GM23338 (cell line): ENCODE measurements at regions not wholly inside any gene's neighbourhood (a gene's known extent, or its start where the extent isn't known, plus 50 kb on each side); places are given as distances from the start of the nearest gene placed in this dataset.

Experiments used
- ATAC-seq: fragments of 200-7000 bp; cut with Tn5 transposase; 3 replicates; pipeline ENCODE4 v1.9.1; 2020
- DNase-seq: peaks from one replicate; pipeline ENCODE4 v3.0.0-alpha.2; 2015; ENCODE audit warnings: low spot score
- H2AFZ ChIP-seq: fragments of 200-600 bp; sonication (generic); 2 replicates; pipeline ENCODE4 v1.8.0; 2016; ENCODE audit warnings: antibody characterized with exemption, mild to moderate bottlenecking, moderate library complexity
- H3F3A ChIP-seq: fragments of 200-600 bp; sonication (generic); replicated peaks from 2 replicates; pipeline ENCODE4 v1.8.0; 2017; ENCODE audit warnings: antibody characterized with exemption, mixed run types, low read depth
- H3K27ac ChIP-seq: fragments of 200-600 bp; sonication (generic); 2 replicates; pipeline ENCODE4 v1.6.1; 2016; ENCODE audit warnings: low read depth
- H3K27me3 ChIP-seq: fragments of 200-600 bp; sonication (generic); 2 replicates; pipeline ENCODE4 v1.8.0; 2016; ENCODE audit warnings: mild to moderate bottlenecking, mixed run types, moderate library complexity; ENCODE audit not compliant: insufficient read depth
- H3K36me3 ChIP-seq: fragments of 200-600 bp; sonication (generic); 2 replicates; pipeline ENCODE4 v1.8.0; 2016; ENCODE audit warnings: mild to moderate bottlenecking; ENCODE audit not compliant: insufficient read depth
- H3K4me1 ChIP-seq: fragments of 200-600 bp; sonication (generic); 2 replicates; pipeline ENCODE4 v1.8.0; 2016; ENCODE audit warnings: mild to moderate bottlenecking, moderate library complexity; ENCODE audit not compliant: insufficient read depth
- H3K4me2 ChIP-seq: fragments of 200-600 bp; sonication (generic); 2 replicates; pipeline ENCODE4 v1.7.1; 2017; ENCODE audit warnings: mixed run types
- H3K4me3 ChIP-seq: fragments of 200-600 bp; sonication (generic); 2 replicates; pipeline ENCODE4 v1.6.1; 2016; ENCODE audit warnings: mixed run types
- H3K79me2 ChIP-seq: fragments of 200-600 bp; sonication (generic); replicated peaks from 2 replicates; pipeline ENCODE4 v1.8.0; 2017; ENCODE audit warnings: mild to moderate bottlenecking; ENCODE audit not compliant: insufficient read depth
- H3K9me2 ChIP-seq: fragments of 200-600 bp; sonication (generic); 2 replicates; pipeline ENCODE4 v1.8.0; 2017; ENCODE audit not compliant: insufficient read depth
- H4K20me1 ChIP-seq: fragments of 200-600 bp; sonication (generic); replicated peaks from 2 replicates; pipeline ENCODE4 v1.8.0; 2017; ENCODE audit warnings: mild to moderate bottlenecking; ENCODE audit not compliant: insufficient read depth
- H3K27ac Mint-ChIP-seq: 2 replicates; pipeline ENCODE4 v1.8.0; 2020; ENCODE audit warnings: inconsistent platforms, mild to moderate bottlenecking, moderate library complexity, mixed read lengths
- H3K27me3 Mint-ChIP-seq: 3 replicates; pipeline ENCODE4 v1.8.0; 2022; ENCODE audit warnings: low read depth, mild to moderate bottlenecking, moderate library complexity, mixed read lengths, inconsistent platforms; ENCODE audit not compliant: insufficient read depth, poor library complexity
- H3K36me3 Mint-ChIP-seq: 3 replicates; pipeline ENCODE4 v1.8.0; 2021; ENCODE audit warnings: low read depth, mild to moderate bottlenecking, inconsistent platforms, moderate library complexity, mixed read lengths
- H3K4me1 Mint-ChIP-seq: 3 replicates; pipeline ENCODE4 v1.8.0; 2020; ENCODE audit warnings: mild to moderate bottlenecking, inconsistent platforms, mixed read lengths
- H3K4me3 Mint-ChIP-seq: 3 replicates; pipeline ENCODE4 v1.8.0; 2021; ENCODE audit warnings: moderate library complexity, mild to moderate bottlenecking, inconsistent platforms, mixed read lengths
- H3K9me3 Mint-ChIP-seq: 3 replicates; pipeline ENCODE4 v1.8.0; 2020; ENCODE audit warnings: moderate library complexity, mild to moderate bottlenecking, inconsistent platforms, mixed read lengths
- CREB1 ChIP-seq: fragments of 250-450 bp; sonication (Bioruptor Pico); IDR thresholded peaks from 2 replicates; pipeline ENCODE4 v1.5.0; 2020; ENCODE audit warnings: low read depth, mild to moderate bottlenecking, moderate library complexity
- CTCF ChIP-seq, 2 experiments: fragments of 200-600 bp in 1 of 2; sonication (generic) in 1 of 2; conservative IDR thresholded peaks; 2 replicates each; pipeline versions ENCODE4 v1.5.1 to v1.6.1; 2016 to 2017; ENCODE audit warnings: antibody characterized with exemption in 2 of 2, low read depth in 2 of 2, mild to moderate bottlenecking in 2 of 2, moderate library complexity in 1 of 2
- ETS1 ChIP-seq: IDR thresholded peaks from 2 replicates; pipeline ENCODE4 v1.6.1; 2016; ENCODE audit warnings: antibody characterized with exemption
- EZH2 ChIP-seq: fragments of 200-600 bp; sonication (generic); IDR thresholded peaks from one replicate; pipeline ENCODE4 v1.8.0; 2017; ENCODE audit warnings: antibody characterized with exemption, mild to moderate bottlenecking, low read depth; ENCODE audit not compliant: unreplicated experiment
- EZH2phosphoT487 ChIP-seq: fragments of 200-600 bp; sonication (generic); IDR thresholded peaks from one replicate; pipeline ENCODE4 v1.8.1; 2018; ENCODE audit warnings: antibody characterized with exemption; ENCODE audit not compliant: unreplicated experiment
- JUNB ChIP-seq: IDR thresholded peaks from one replicate; pipeline ENCODE4 v1.6.1; 2016; ENCODE audit warnings: antibody characterized with exemption; ENCODE audit not compliant: unreplicated experiment
- NANOG ChIP-seq: IDR thresholded peaks from 2 replicates; pipeline ENCODE4 v1.6.1; 2016; ENCODE audit warnings: antibody characterized with exemption, borderline replicate concordance
- POLR2AphosphoS5 ChIP-seq: IDR thresholded peaks from 2 replicates; pipeline ENCODE4 v1.6.1; 2016; ENCODE audit warnings: antibody characterized with exemption, low read depth
- REST ChIP-seq: IDR thresholded peaks from one replicate; pipeline ENCODE4 v1.6.1; 2018; ENCODE audit warnings: antibody characterized with exemption; ENCODE audit not compliant: unreplicated experiment
- STAT1 ChIP-seq: IDR thresholded peaks from one replicate; pipeline ENCODE4 v1.6.1; 2016; ENCODE audit warnings: antibody characterized with exemption; ENCODE audit not compliant: unreplicated experiment
- ZNF114 ChIP-seq: fragments of 250-450 bp; sonication (Bioruptor Pico); IDR thresholded peaks from 2 replicates; pipeline ENCODE4 v1.5.0; 2020; ENCODE audit warnings: mild to moderate bottlenecking, moderate library complexity
- ZNF331 ChIP-seq: fragments of 250-450 bp; sonication (Bioruptor Pico); IDR thresholded peaks from 2 replicates; pipeline ENCODE4 v1.5.0; 2020; ENCODE audit warnings: low read depth, mild to moderate bottlenecking, moderate library complexity
- ZNF462 ChIP-seq: fragments of 250-450 bp; sonication (Bioruptor Pico); IDR thresholded peaks from 2 replicates; pipeline ENCODE4 v1.5.0; 2020; ENCODE audit warnings: mild to moderate bottlenecking, moderate library complexity

GRCh38 chr6:146896960-146897701 is 298.4 kb downstream of the ADGB start:
- no peak overlapping the region for H3K27ac Mint-ChIP-seq
- H3K4me3 ChIP-seq, result no peak overlapping the region
- TF ChIP-seq EZH2 (no peak), ZNF114 (CRISPR knock-in tag) (no peak), REST (no peak), JUNB (no peak), CTCF (conservative IDR thresholded peaks at IDR 0.05; ENCODE audit: low read depth in 2 of 2) (no peak), ZNF331 (CRISPR knock-in tag) (no peak), EZH2phosphoT487 (no peak), NANOG (no peak), CREB1 (CRISPR knock-in tag) (no peak), ETS1 (no peak), STAT1 (no peak), ZNF462 (no peak), POLR2AphosphoS5 (no peak)
- H3K27ac ChIP-seq, result no peak overlapping the region
- H3F3A ChIP-seq, result no peaks in the 10 kb centered on the region
- H3K4me3 Mint-ChIP-seq, result no peak overlapping the region
- H3K9me2 ChIP-seq, result peaks cover 12% of the 10 kb centered on the region; the same call in 1 of the 2 replicates
- no peaks in the 10 kb centered on the region for H3K4me1 ChIP-seq
- no peaks in the 10 kb centered on the region for H3K36me3 ChIP-seq
- H3K27me3 ChIP-seq, result no peaks in the 10 kb centered on the region
- H3K9me3 Mint-ChIP-seq, result no peaks in the 10 kb centered on the region; the same call in 2 of the 3 replicates
- no peak for ATAC-seq
- no peaks in the 10 kb centered on the region for H4K20me1 ChIP-seq
- no peaks in the 10 kb centered on the region for H3K79me2 ChIP-seq
- no peak overlapping the region for H3K4me2 ChIP-seq
- no peaks in the 10 kb centered on the region for H3K4me1 Mint-ChIP-seq
- H3K27me3 Mint-ChIP-seq, result peaks cover 2% of the 10 kb centered on the region
- no peak overlapping the region for H2AFZ ChIP-seq
- DNase-seq, result no peak
- no peaks in the 10 kb centered on the region for H3K36me3 Mint-ChIP-seq
